ENCODE measurements at regions not wholly inside any gene's neighbourhood (a gene's known extent, or its start where the extent isn't known, plus 50 kb on each side); places are given as distances from the start of the nearest gene placed in this dataset.

- no peak for TF ChIP-seq CTCF (IDR thresholded peaks at IDR 0.05)
- TF ChIP-seq POLR2A (IDR thresholded peaks at IDR 0.05) = no peak
These were observed 147.1 kb upstream of the ATP1B1 start for GRCh38 chr1:168959382-168959781.

Measured in testis (tissue), 2 donors.